ENCODE measurements at regions not wholly inside any gene's neighbourhood (a gene's known extent, or its start where the extent isn't known, plus 50 kb on each side); places are given as distances from the start of the nearest gene placed in this dataset.

DNA sequence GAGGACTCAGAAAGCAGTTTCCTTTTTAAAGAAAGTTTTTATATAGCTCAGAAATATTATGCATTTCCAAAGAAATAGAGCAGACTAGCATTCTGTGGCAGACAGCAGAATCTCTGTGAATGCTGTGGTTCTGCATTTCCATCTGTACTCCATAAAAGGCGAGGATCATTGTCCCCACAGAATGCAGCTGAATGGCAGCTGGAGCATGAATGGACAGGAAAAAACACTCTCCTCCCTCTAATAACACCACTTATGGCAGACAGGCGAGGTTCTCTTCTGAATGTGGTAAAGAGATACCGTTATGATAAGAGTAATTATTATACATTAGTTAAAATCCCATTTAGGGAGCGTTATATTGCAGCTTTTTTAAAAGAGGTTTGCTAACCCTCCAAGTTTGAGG lies 81.4 kb upstream of the WLS start:
- no peak for DNase-seq (ENCODE audit: low read depth)
- H3K4me3 ChIP-seq (ENCODE audit: control insufficient read depth, low read depth, low read length), result no peak overlapping the region
- TF ChIP-seq, protein P1, sequence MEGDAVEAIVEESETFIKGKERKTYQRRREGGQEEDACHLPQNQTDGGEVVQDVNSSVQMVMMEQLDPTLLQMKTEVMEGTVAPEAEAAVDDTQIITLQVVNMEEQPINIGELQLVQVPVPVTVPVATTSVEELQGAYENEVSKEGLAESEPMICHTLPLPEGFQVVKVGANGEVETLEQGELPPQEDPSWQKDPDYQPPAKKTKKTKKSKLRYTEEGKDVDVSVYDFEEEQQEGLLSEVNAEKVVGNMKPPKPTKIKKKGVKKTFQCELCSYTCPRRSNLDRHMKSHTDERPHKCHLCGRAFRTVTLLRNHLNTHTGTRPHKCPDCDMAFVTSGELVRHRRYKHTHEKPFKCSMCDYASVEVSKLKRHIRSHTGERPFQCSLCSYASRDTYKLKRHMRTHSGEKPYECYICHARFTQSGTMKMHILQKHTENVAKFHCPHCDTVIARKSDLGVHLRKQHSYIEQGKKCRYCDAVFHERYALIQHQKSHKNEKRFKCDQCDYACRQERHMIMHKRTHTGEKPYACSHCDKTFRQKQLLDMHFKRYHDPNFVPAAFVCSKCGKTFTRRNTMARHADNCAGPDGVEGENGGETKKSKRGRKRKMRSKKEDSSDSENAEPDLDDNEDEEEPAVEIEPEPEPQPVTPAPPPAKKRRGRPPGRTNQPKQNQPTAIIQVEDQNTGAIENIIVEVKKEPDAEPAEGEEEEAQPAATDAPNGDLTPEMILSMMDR (IDR thresholded peaks at IDR 0.05; ENCODE audit: control insufficient read depth, insufficient read depth, low read depth, low read length, missing control alignments), result no peak

DNA sequence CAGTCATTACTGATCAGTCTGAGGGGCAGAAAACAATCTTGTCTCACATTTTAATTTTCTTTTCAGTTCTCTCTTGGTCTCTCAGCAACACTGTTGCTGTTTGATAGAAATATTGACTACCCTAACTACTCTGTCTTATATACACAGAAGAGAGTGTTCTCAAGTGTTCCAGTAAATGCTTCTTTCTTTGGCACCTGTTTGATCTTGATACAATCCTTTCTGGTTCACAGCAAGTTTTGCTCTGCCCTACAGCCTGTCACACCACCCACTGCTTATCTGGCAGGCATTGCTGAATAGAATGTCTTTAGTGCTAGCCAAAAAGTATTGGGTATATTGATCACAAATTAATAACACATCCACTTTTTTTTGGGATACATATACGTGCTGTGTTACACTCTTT lies 75.7 kb upstream of the WLS start:
- TF ChIP-seq, protein P1 (IDR thresholded peaks at IDR 0.05; ENCODE audit: control insufficient read depth, insufficient read depth, low read depth, low read length, missing control alignments), result no peak
- no peak overlapping the region for H3K4me3 ChIP-seq (ENCODE audit: control insufficient read depth, low read depth, low read length)
- no peak for DNase-seq (ENCODE audit: low read depth)

DNA sequence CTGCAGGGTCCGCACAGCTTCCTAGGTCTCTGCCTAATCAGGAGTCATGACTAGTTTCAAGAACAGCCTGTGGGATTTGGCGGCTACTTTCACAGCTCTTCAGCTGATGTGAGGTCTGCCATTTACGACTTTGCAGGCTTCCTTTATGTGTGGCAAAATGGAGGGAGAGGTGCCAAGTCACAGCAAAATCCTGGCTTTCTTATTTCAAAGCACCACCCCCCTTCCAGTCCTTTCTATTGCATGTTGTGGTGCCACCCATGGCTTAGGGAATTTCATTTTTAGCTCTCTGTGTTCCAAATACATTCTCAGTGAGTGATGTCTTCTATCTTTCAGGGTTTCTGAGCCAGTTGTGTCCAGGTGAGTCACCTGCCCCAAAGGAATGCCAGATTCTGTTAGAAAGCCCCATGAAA lies 75.1 kb upstream of the WLS start:
- DNase-seq (ENCODE audit: low read depth), result no peak
- H3K4me3 ChIP-seq (ENCODE audit: control insufficient read depth, low read depth, low read length), result no peak overlapping the region
- TF ChIP-seq, protein P1 (IDR thresholded peaks at IDR 0.05; ENCODE audit: control insufficient read depth, insufficient read depth, low read depth, low read length, missing control alignments), result no peak

DNA sequence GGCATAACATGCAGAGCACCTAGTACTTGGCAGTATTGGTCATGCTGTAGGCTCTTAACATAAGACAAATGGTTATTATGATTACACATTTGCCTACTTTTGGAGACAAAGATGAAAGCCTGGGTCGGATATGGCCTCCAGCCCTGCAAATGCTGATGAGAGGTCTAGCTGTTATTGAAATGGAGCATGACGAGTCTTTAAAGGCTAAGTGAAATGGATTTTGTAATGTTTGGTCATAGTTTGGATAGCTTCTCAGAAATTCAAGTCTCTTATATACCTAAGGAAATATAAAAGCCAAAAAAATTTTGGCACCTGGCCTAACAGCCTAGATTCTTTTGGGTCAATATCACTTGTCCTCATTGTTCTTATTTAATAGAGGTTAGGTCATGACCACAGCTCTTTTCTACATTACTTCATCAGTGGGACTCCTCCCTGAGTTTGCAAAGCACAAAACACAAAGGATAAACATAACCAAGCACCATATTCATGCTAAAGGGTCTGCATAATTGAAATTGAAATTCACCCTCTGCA lies 69.2 kb upstream of the WLS start:
- H3K4me3 ChIP-seq (ENCODE audit: control insufficient read depth, low read depth, low read length), result no peak overlapping the region
- no peak for DNase-seq (ENCODE audit: low read depth)
- TF ChIP-seq, protein P1 (IDR thresholded peaks at IDR 0.05; ENCODE audit: control insufficient read depth, insufficient read depth, low read depth, low read length, missing control alignments), result no peak

DNA sequence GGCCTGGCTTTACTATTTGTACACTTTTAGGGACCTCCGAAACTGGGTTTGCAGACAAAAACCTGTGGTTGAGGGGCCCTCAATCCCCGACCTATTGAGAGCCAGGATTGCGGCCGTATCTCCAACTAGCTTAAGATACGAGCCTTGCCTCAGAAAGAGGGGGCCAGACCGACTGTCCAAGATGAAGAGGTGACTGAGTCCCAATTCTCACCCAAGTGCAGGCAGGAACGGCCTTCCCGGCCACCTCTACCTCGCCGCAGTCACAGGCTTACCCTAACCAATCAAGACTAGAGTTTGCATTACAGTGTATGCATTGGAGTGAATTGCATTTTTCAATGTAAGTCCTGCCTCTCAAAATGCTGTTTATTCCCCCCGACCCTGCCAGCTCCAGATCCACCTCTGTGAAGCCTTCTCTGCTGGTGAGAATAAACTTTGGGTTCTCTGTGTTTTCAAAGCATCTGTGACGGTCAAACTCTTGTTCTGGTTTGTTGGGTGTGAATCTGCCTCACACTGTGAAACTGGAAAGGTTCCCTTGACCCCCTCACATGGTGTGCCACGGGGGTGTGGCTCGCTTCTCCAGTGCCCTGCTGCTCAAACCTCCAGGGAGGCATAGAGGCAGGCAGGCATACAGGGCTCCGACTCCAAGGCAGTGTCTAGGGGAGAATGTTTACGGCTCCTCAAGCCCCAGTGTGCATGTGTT lies 62.2 kb upstream of the WLS start:
- no peak overlapping the region for H3K4me3 ChIP-seq (ENCODE audit: control insufficient read depth, low read depth, low read length)
- TF ChIP-seq, protein P1 (IDR thresholded peaks at IDR 0.05; ENCODE audit: control insufficient read depth, insufficient read depth, low read depth, low read length, missing control alignments), result no peak
- no peak for DNase-seq (ENCODE audit: low read depth)

DNA sequence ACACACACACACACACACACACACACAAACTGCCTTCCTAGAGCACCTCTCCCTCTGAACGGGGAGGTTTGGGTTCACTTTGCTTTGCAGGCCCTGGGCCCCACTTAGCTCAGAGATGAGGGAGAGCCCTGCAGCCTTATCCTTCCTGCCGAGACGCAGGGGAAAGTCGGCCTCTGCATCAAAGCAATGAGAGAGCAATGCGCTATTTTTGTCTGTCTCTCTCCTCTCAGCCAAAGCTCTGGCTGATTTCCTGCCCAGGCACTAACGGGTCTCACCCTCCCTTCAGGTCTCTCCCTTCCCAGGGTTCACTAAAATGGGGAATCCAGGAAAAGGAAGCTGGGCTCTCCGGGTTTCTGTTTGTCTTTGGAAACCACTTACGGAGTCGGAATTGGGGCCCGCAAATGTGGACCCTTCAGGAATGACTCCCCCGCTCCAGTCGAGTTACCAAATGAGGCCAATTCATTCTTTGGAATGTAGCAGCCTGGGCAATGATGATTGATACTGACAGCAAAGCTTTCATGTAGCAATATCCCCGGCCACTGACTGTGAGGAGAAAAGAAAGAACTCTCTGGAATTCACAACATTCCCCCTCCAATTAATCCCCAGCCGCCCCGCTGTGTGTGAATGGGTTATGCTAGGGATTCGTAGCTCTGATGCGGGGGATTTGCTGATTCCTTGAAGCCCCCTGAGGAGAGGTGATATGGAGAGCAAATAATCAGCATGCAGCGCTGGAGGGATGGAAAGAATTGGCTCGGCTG lies 61.5 kb upstream of the WLS start:
- TF ChIP-seq, protein P1 (IDR thresholded peaks at IDR 0.05; ENCODE audit: control insufficient read depth, insufficient read depth, low read depth, low read length, missing control alignments), result no peak
- DNase-seq (ENCODE audit: low read depth), result no peak
- H3K4me3 ChIP-seq (ENCODE audit: control insufficient read depth, low read depth, low read length), result no peak overlapping the region

All from AG09309 (cell line).